Inflammatory macrophage treated with lipopolysaccharide for 1 hour (primary cell): ENCODE measurements at regions not wholly inside any gene's neighbourhood (a gene's known extent, or its start where the extent isn't known, plus 50 kb on each side); places are given as distances from the start of the nearest gene placed in this dataset.

Experiments used
- DNase-seq, 2 donors: peaks; one replicate each; pipeline ENCODE4 v3.0.0-alpha.2; 2020 to 2022

- DNase-seq: no peak
Measured at GRCh38 chr2:234673961-234674759, 177.3 kb upstream of the ARL4C start.

- no peak for DNase-seq
Measured at GRCh38 chr2:234673501-234673900, 176.6 kb upstream of the ARL4C start.

- no peak for DNase-seq
Measured at GRCh38 chr2:234672498-234673150, 175.7 kb upstream of the ARL4C start.

GRCh38 chr2:234671716-234672115 lies 174.8 kb upstream of the ARL4C start:
- no peak for DNase-seq

GRCh38 chr2:234671231-234671630 lies 174.3 kb upstream of the ARL4C start:
- DNase-seq: no peak

- DNase-seq: no peak
Measured at GRCh38 chr2:234670806-234671205, 173.9 kb upstream of the ARL4C start.

GRCh38 chr2:234670052-234670451 lies 173.2 kb upstream of the ARL4C start:
- no peak for DNase-seq

- no peak for DNase-seq
Measured at GRCh38 chr2:234669621-234670020, 172.7 kb upstream of the ARL4C start.

- DNase-seq: no peak
Measured at GRCh38 chr2:234669001-234669400, 172.1 kb upstream of the ARL4C start.

- no peak for DNase-seq
Measured at GRCh38 chr2:234666911-234667310, 170.0 kb upstream of the ARL4C start.

- DNase-seq: no peak
Measured at GRCh38 chr2:234665304-234665703, 168.4 kb upstream of the ARL4C start.

GRCh38 chr2:234661849-234662248 lies 165.0 kb upstream of the ARL4C start:
- DNase-seq: no peak

GRCh38 chr2:234661175-234661574 lies 164.3 kb upstream of the ARL4C start:
- DNase-seq: no peak

GRCh38 chr2:234655706-234656105 lies 158.8 kb upstream of the ARL4C start:
- no peak for DNase-seq

GRCh38 chr2:234650911-234651310 lies 154.0 kb upstream of the ARL4C start:
- DNase-seq: no peak

GRCh38 chr2:234649951-234650350 lies 153.1 kb upstream of the ARL4C start:
- no peak for DNase-seq

GRCh38 chr2:234643407-234643806 lies 146.5 kb upstream of the ARL4C start:
- no peak for DNase-seq

- no peak for DNase-seq
Measured at GRCh38 chr2:234641086-234641485, 144.2 kb upstream of the ARL4C start.

- DNase-seq: no peak
Measured at GRCh38 chr2:234640657-234641056, 143.8 kb upstream of the ARL4C start.

GRCh38 chr2:234638966-234639365 lies 142.1 kb upstream of the ARL4C start:
- DNase-seq: no peak

GRCh38 chr2:234635284-234635683 lies 138.4 kb upstream of the ARL4C start:
- DNase-seq: no peak

- DNase-seq: no peak
Measured at GRCh38 chr2:234633581-234634230, 136.8 kb upstream of the ARL4C start.

- DNase-seq: no peak
Measured at GRCh38 chr2:234632527-234633391, 135.9 kb upstream of the ARL4C start.
